GM06990 (cell line): ENCODE measurements at regions not wholly inside any gene's neighbourhood (a gene's known extent, or its start where the extent isn't known, plus 50 kb on each side); places are given as distances from the start of the nearest gene placed in this dataset.

Experiments used
- DNase-seq: peaks from one replicate; pipeline ENCODE4 v3.0.0-alpha.2; 2011; ENCODE audit not compliant: insufficient read length; ENCODE audit errors: extremely low read depth
- H3K27me3 ChIP-seq: replicated peaks from 2 replicates; pipeline ENCODE4 v1.6.0; 2011; ENCODE audit warnings: low read length; ENCODE audit not compliant: control insufficient read depth, insufficient read depth
- H3K36me3 ChIP-seq: 2 replicates; pipeline ENCODE4 v1.5.1; 2011; ENCODE audit warnings: low read length; ENCODE audit not compliant: control insufficient read depth, insufficient read depth
- H3K4me3 ChIP-seq: replicated peaks from 2 replicates; pipeline ENCODE4 v1.5.1; 2011; ENCODE audit warnings: low read depth, mild to moderate bottlenecking, control low read depth, low read length
- TF ChIP-seq, protein P1 (sequence below): IDR thresholded peaks from 2 replicates; pipeline ENCODE4 v1.5.1; 2011; ENCODE audit warnings: low read length, control low read depth, mild to moderate bottlenecking, inconsistent platforms; ENCODE audit not compliant: insufficient read depth, poor library complexity, severe bottlenecking

DNA sequence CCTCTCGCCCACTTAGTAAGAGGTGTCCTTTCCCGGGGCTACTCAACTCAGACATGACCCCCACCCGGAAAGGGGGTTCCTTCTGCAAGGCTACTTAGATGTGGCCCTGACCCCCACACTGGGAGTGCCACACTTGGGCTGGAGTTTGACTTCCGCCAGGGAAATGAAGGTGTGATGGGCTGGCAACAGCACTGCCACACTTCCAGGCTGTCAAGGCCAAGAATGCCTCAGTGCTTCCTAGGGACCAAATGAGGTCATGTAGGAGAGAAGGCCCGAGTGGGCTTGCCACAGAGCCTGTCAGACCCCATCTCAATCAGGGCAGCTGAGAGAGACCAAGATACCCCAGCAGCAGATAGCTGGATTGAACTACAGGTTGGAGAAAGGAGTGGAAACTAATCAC is 55.5 kb downstream of the DRD1 start:
- Histone ChIP-seq H3K36me3 (no peaks in the 10 kb centered on the region), H3K4me3 (no peak overlapping the region), H3K27me3 (no peaks in the 10 kb centered on the region; the same call in 1 of the 2 replicates)
- DNase-seq: no peak
- TF ChIP-seq, protein P1, sequence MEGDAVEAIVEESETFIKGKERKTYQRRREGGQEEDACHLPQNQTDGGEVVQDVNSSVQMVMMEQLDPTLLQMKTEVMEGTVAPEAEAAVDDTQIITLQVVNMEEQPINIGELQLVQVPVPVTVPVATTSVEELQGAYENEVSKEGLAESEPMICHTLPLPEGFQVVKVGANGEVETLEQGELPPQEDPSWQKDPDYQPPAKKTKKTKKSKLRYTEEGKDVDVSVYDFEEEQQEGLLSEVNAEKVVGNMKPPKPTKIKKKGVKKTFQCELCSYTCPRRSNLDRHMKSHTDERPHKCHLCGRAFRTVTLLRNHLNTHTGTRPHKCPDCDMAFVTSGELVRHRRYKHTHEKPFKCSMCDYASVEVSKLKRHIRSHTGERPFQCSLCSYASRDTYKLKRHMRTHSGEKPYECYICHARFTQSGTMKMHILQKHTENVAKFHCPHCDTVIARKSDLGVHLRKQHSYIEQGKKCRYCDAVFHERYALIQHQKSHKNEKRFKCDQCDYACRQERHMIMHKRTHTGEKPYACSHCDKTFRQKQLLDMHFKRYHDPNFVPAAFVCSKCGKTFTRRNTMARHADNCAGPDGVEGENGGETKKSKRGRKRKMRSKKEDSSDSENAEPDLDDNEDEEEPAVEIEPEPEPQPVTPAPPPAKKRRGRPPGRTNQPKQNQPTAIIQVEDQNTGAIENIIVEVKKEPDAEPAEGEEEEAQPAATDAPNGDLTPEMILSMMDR: no peak

- no peaks in the 10 kb centered on the region; the same call in 1 of the 2 replicates for H3K27me3 ChIP-seq
- H3K36me3 ChIP-seq: no peaks in the 10 kb centered on the region
- TF ChIP-seq, protein P1: no peak
- H3K4me3 ChIP-seq: no peak overlapping the region
- DNase-seq: no peak
Measured at GRCh38 chr5:175387144-175387543, 56.8 kb downstream of the DRD1 start.

- TF ChIP-seq, protein P1: no peak
- Histone ChIP-seq H3K36me3 (no peaks in the 10 kb centered on the region), H3K27me3 (no peaks in the 10 kb centered on the region; the same call in 1 of the 2 replicates), H3K4me3 (no peak overlapping the region)
- no peak for DNase-seq
Measured at GRCh38 chr5:175386526-175386925, 57.5 kb downstream of the DRD1 start.

GRCh38 chr5:175385691-175386362 is 58.2 kb downstream of the DRD1 start:
- TF ChIP-seq, protein P1: no peak
- H3K36me3 ChIP-seq: no peaks in the 10 kb centered on the region
- H3K4me3 ChIP-seq: no peak overlapping the region
- no peaks in the 10 kb centered on the region; the same call in 1 of the 2 replicates for H3K27me3 ChIP-seq
- no peak for DNase-seq

GRCh38 chr5:175384724-175385552 is 59.0 kb downstream of the DRD1 start:
- TF ChIP-seq, protein P1: no peak
- no peak overlapping the region for H3K4me3 ChIP-seq
- H3K27me3 ChIP-seq: no peaks in the 10 kb centered on the region; the same call in 1 of the 2 replicates
- no peaks in the 10 kb centered on the region for H3K36me3 ChIP-seq
- no peak for DNase-seq
